Kidney tubule cell (primary cell): ENCODE measurements at regions not wholly inside any gene's neighbourhood (a gene's known extent, or its start where the extent isn't known, plus 50 kb on each side); places are given as distances from the start of the nearest gene placed in this dataset.
A peak's percentile ranks its signal among the peaks of the same experiment; 100 is the strongest.

ENCODE experiments used
- DNase-seq: peaks from one replicate; pipeline ENCODE4 v3.0.0-alpha.2; 2018; ENCODE audit warnings: low spot score

GRCh38 chr2:102078773-102079172, 63.8 kb upstream of the IL1R1 start:
- no peak for DNase-seq

- DNase-seq: peak; percentile 67
Observed at GRCh38 chr2:102080451-102081242, 61.9 kb upstream of the IL1R1 start.

- DNase-seq: no peak
Observed at GRCh38 chr2:102081243-102081522, 61.4 kb upstream of the IL1R1 start.

GRCh38 chr2:102081606-102082005, 60.9 kb upstream of the IL1R1 start:
- no peak for DNase-seq

- DNase-seq: peak; percentile 96
Observed at GRCh38 chr2:102082571-102083392, 59.8 kb upstream of the IL1R1 start.

GRCh38 chr2:102083393-102083703, 59.2 kb upstream of the IL1R1 start:
- DNase-seq: no peak

GRCh38 chr2:102084651-102085050, 57.9 kb upstream of the IL1R1 start:
- peak; percentile 34 for DNase-seq

GRCh38 chr2:102085238-102085637, 57.3 kb upstream of the IL1R1 start:
- no peak for DNase-seq

- DNase-seq: no peak
Observed at GRCh38 chr2:102086150-102086872, 56.2 kb upstream of the IL1R1 start.

- no peak for DNase-seq
Observed at GRCh38 chr2:102091121-102091520, 51.4 kb upstream of the IL1R1 start.

- DNase-seq: no peak
Observed at GRCh38 chr2:102091908-102092307, 50.6 kb upstream of the IL1R1 start.

GRCh38 chr2:102092535-102092934, 50.0 kb upstream of the IL1R1 start:
- no peak for DNase-seq
